GM19238 (cell line): ENCODE measurements at regions not wholly inside any gene's neighbourhood (a gene's known extent, or its start where the extent isn't known, plus 50 kb on each side); places are given as distances from the start of the nearest gene placed in this dataset.

ENCODE experiments used
- DNase-seq: peaks from one replicate; pipeline ENCODE4 v3.0.0; 2011; ENCODE audit warnings: low spot score; ENCODE audit not compliant: insufficient read length

DNA sequence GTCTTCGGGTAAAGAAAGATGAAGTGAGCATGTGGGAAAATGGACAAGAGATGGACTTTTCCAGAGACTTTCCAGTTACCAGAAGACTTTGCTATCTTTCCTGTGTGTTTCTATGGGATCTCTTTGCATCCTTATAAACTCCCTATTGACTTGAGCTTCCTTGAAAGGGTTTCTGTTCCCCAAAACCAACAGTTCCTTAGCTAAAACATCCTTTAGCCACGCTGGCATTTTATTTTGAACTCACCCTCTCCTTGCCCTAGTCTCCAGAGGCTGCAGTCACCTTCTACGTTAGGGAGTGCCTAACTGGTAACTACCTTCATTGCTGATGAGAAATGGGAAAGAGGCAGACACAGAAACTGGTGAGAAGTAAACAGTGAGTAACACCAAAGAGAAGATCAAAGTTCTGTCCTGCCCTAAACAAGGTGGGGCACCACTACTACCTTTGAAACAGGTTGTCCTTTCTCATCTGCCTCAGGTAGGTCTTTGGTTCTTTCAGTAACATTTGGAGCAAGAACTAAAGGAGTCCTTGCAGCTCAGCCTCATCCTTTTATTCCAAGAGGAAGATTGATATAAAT lies 402.9 kb downstream of the ENC1 start:
- DNase-seq: no peak

DNA sequence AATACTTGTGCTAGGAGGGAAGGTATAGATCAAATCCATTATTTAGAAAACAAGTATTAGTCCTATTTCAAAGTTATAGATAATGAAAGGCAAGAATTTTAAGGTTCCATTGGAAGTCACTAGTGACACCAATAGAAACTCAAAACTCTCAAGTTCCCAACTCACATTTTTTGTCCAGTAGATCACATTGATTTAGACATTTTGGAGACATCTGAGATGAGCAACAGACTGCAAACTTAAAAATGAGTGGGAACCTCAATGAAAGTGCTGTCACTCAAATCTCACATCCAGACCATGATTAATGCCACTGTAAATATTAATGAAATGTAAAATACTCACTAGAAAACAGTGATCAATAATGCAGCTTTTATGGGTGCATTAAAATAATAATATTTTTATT lies 405.0 kb downstream of the ENC1 start:
- no peak for DNase-seq

DNA sequence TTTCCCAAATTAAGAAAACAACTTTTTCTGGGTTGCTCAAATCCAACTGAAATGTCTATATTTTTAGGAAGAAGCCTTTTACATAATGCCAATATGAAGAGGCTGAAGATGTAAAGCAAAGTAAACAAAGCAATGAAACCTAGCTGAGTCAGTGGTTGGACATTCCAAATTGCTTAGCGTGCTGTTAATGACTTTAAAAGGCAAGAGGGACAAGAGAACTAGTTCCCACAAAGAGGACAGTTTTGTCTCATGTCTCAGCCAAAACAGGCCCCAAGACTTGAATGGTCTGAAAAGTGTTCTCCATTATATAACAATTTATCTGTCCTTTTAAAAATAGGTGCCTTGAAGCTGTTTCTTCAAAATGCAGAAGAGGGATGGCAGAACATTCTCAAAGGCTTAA lies 407.0 kb downstream of the ENC1 start:
- DNase-seq: no peak

DNA sequence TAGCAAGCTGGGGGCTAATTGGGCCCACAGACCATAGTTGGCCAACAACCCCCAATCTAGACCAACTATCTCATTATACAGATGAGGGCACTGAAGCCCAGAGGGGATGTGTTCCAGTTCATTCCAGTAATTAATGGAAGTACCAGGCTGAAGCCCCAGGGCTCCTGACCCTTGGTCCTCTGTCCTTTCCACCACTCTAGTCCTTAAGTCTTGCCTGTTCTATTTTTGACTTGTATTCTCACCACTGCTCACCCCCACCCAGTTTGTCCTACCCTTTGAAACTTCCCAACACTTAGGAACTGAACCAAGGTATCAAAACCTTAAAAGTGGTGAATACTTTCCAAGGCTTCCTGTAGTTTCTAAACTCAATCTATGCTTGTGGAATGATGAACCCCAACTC lies 407.4 kb downstream of the ENC1 start:
- DNase-seq: no peak

DNA sequence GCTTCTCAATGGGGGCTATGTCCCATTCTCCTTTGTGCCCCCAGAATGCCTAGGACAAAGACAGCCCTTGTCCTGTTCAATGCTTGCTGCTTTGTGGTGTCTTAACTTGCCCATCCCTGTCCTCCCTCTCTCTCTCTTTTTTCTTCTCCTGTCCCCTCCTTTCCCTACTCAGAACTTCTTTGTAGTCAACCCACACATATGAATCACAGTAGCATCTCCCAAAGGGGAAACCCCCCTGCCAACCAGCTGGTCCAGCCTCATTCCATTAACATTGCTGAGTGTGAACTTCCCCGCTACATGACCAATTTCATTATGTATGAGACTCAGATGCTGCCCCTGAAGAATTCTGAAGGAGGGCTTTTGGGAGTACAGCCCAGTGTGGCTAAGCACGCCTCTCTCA lies 408.3 kb downstream of the ENC1 start:
- no peak for DNase-seq

DNA sequence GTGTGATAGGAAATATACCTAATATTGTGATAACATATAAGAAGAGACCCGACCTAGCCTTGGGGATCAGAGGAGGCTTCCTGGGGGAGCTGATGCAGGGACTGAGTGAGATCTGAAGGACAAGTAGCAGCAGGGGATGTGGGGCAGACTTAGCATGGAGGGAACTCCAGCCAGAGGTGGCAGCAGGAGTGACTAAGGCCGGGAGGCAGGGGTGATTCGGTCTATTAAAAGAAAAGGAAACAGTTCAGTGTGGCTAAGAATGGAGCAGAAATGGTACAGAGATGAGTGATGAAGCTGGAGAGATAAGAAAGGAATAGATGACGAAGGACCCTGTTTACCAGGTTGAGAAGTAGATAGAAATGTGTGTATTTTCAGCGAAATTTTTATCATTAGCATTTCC lies 408.8 kb downstream of the ENC1 start:
- no peak for DNase-seq

DNA sequence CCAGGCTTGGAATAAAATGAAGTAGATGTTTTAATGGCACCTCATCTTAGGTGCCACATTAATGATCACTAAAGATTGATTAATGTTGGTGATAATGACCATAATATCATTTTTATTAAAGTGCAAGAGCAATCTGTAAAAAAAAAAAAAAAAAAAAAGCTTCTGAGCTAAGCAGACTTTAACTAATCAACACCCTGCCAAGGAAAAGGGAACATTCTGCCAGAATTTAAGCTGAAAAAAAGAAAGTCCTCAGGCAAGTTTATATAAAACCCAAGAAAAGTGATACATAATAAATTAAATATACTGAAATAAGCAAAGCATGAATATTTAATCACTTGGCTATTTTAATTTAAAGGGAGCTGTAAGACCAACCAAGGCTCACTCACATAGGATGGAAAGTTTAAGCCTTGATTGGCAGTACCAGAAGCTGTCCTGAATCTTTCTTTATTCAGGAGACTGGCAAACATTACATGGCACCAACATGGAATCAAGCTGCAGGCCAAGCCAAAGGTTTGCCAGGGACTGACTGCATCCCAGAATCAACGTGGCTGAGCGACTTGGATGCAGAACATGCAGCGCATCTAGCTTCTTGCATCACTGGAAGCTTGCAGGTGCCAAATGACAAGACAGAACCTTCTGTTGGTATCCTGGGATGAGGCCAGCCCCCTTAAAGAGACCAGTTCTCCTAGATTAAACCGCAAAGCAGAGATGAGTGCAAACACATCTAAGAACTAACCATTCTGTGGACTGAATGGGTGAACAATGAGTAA lies 413.6 kb downstream of the ENC1 start:
- DNase-seq: no peak

DNA sequence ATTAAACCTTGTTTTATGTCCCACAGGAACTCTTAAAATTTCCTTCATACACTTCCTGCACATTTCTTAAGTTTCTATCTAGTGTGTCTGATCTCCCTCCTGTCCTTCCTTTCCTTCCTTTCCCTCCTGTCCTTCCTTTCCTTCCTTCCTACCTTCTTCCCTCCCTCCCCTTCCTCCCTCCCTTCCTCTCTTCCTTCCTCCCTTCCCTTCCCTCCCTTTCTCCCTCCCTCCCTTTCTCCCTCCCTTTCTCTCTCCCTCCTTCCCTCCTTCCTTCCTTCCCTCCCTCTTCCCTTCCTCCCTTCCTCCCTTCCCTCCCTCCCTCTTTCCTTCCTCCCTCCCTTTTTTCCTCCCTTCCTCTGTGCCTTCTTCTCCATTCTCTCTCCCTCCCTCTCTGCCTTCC lies 414.9 kb downstream of the ENC1 start:
- DNase-seq: no peak

DNA sequence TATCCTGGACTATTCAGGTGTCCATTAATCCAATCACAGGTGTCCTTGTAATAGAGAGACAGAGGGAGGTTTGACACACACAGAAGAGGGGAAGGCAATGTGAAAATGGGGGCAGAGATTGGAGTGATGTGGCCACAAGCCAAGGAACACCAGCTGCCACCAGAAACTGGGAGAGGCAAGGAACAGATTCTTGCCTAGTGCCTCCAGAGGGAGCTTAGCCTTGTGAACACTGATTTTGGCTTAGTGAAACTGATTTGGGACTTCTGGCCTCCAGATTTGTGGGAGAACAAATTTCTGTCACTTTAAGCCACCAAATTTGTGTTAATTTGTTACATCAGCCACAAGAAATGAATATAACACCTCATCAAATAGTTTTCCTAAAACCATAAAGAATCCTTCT lies 416.2 kb downstream of the ENC1 start:
- DNase-seq: no peak

DNA sequence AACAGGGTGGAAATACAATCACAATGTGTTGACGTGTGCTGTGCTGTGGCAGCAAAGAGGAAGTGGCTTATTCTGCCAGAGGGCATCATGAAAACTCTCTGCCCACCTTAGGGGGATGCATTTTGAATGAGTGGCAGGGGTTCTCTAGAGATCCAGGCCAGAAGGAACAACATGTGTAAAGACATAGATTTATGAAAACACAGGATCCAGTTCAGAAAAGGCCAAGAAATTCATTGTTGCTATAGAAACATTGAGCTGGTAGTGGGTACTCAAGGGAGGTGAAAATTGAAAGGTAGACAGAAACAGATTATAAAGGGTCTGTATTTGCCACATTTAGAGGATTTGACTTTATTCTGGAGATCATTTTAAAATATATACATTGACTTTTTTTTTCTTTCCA lies 417.7 kb downstream of the ENC1 start:
- no peak for DNase-seq

DNA sequence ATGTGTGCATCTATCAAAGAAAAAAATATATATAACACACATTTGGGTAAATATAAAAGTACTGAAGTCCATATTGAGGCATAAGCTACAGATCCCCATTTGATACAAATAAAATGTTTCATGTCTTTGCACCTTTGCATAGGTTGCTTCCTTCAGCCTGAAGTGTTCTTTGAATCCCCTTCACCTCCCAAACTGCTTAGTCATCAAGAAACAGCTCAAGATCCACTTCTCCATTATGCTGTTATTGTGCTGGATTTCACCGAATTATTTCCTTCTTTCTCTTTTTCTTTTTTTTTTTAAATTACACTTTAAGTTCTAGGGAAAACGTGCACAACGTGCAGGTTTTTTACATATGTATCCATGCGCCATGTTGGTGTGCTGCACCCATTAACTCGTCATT lies 419.1 kb downstream of the ENC1 start:
- no peak for DNase-seq

DNA sequence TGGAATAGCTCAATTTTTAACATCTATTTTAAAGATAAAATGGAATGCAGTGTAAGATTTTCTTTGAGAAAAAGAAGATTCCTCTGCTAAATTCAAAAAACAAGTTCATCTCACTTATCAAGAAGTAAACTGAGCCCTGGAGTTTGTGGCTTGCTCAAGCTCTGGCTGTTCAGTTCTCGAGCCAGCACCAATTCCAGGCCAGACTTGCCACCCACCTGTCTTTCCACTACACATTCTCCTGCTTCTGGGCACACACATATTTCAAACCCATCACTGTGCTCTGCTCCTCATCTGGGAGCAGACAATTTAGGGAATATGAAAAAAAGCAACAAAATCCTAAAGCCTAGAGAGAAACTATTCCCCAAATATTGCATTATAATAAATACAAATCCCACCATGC lies 424.5 kb downstream of the ENC1 start:
- no peak for DNase-seq

DNA sequence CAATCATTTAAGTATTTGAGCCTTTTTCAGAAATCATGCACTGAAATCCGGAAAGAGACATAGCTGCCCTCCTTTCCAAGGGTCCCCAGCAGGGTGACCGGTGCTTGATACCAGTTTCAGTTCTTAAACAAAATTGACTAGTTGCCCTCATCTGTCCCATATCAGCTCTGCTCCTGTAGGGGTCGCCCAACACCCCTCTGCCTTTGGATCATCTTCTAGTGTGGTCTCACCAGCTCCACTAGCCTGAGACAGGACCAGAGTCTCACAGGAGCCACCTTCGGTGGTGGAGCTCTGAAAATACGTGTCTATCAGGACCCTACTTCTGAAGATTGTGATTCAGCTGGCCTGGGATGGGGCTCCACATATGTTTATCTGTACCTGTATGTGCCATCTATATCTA lies 428.2 kb downstream of the ENC1 start:
- no peak for DNase-seq

DNA sequence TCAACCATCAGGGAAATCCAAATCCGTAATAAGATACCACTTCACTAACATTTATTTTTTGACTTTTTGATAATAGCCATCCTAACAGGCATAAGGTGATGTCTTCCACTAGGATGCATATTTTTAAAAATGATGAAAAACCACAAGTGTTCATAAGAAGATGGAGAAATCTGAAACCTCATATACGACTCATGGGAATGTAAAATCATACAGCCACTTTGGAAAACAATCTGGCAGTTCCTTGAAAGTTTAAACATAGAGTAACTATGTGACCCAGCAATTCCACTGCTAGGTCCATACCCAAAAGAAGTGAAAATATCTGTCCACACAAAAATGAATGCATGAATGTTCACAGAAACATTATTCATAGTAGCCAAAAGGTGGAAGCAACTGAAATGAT lies 431.0 kb downstream of the ENC1 start:
- DNase-seq: no peak

DNA sequence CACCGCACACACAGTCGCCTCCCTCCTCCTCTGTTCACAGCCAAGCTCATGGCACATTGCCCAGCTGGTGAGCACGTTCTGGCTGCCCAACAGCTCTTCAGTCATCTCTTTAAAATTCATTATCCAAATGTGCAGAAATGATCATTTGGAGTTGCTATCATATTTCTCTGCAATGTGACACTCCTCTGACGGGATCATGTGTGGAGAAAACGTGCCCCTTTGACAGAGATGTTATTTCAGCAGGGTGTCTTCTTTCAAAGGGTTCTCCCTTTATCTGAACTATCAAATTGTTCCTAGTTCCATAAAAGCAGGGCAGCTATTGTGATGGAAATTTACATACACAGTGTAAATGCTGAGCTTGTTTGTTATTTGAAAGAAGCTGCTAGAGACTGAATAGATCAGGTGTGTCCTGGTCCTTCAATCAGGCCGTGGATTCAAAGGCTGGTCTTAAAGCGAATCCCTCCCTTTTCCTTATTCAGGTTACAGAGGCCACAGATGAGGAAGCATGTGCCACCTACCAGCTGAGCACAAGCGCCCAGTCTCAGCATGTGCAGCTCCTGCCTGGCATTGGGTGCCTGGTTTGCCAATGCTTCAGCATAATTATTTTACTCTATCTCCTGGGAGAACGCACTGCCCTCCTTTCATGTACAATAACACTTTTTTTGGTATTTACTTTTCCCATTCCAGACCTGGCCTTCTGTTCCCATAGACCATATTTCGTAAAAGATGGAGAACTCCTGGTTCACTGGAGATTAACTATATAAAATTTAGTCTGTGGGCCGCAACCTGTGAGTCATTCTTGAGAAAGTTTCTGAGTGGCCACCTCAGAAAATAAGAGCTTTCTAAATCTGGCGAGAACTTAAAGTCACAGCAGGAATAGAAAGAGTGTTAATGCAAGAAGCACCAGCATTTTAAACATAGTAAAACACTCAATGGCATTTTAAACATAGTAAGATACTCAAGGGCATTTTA lies 433.7 kb downstream of the ENC1 start:
- no peak for DNase-seq

DNA sequence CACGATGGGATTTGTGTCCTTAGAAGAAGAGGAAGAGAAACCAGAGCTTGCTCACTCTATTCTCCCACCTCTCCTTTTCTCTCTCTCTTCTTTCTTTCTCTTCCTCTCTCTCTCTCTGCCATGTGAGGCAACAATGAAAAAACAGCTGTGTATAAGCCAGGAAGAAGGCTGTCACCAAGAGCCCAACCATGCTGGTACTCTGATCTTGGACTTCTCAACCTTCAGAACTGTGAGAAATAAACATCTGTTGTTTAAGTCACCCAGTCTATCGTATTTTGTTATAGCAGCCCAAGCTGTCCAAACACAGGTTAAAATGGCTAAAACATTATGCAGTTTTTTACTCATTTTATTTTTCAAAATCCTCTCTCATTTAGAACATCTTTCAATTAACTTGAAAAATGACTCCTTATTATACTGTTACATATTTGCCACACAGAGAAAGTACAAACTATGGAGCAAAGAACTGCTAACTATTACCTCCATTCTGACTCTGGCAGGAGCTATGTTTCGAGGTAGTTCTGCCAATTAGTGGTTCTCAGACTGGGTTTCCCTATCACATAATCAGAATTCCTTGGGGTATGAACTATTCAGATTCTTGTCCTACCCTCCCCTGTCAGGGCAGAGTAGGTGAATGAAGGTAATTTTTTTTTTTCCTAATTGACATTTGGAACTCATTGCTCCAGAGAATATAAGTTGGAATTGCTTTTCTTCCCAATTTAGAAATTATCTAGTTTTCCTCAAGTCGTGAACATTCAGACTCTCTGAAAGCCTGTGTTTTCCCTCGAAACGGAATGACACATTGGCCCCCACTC lies 434.6 kb downstream of the ENC1 start:
- DNase-seq: no peak

DNA sequence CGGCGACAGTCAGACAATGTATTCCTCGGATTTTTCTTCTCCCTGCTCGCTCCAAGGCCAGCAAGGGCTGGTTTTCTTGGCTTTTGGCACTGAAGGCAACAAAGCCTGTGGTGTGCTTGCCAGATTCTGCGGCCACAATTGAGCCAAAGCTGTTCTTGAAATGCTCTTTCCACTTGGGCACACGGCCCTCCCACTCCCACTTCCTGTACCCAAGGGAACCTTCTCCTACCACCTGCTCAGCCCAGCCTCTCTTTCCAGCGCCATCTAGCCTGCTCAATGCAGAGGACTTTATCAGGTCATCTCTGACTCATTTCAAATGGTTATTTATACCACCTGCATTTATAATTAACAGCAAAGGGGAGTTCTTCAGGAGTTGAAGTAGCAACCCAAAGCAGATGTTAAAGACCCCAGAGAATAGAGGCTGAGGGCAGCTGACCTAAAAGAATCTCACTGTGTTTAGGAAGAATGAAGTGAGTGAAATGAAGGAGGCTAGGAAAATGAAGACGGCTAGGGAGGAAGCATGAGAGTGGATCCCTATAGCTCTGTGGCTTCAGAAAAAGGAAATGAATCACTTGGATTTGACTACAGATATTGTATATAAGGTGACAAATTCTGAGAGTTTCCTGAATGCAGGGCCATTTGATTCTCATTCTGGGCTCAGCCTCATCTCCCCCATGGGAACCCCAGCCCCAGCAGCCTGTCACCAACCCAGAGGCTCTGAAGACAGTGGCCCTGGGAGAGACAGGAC lies 439.0 kb downstream of the ENC1 start:
- no peak for DNase-seq

DNA sequence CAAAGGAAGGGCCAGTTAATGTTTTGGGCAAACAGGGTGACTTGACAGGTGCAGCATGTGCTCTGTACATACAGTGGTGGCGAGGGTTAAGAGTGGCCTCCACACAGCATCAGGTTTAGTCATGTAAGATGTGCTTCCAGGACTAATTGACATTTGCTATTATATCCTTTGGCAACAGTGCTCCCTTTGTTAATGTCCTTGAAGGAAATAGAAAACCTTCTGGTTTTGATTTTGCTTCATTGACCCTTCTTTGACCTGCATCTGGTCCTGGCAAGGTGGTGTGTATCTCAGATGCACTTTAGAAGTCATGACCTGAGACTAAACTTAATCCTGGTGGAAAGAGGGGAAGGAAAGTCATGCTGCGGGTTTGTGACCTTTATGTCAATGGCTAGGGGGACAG lies 440.0 kb downstream of the ENC1 start:
- DNase-seq: no peak

DNA sequence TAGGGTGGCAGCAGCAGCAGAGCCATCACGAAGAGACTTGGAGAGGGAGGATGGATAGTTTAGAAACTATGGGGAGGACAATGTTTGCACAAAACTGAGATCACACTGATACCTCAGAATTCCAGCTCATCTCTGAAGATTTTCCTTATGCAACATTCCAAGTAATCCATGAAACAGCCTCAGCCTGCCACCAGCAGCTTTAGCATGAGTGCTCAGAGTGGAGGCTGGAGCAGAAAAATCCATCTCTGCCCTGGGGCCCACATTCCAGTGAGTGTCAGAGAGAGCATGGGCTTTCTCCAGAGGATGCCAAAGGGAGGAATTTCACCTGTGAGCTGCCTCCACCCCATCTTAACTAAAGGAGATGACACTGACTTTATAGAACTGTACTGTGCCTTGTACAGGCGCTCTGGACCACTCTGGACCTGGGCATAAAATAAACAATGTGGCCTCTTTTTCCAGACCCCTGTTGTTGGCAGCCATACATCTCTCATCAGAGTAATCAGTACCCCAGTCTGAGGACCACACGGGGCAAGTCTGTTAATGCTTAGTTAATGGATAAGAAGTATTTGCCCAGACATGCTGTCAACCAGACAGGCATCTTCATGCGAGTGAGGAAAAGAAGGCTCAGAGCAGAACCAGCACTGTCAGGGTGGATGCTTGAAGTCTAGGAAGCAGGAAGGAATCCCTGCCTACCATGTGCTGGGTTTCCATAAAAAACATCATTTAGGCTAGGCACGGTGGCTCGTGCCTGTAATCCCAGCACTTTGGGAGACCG lies 440.9 kb downstream of the ENC1 start:
- no peak for DNase-seq

DNA sequence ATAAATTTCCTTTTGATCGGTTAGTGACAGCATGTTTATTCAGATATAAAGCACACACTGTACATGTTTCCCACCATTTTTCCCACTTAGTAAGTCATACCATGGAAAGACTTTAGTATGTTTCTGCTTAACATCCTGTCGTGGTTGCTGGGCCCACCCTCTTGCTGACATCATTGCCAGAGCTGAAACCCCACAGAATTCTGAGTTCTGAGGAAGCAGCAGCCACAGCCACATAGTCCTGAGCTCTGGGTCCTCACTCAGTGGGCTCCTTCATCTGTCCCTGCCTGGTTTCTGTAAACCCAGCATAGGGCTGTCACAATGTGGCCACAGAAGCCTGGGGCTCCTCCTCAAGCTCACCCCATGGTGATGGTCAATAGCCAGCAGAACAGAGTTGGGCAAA lies 441.5 kb downstream of the ENC1 start:
- DNase-seq: no peak
